Transverse colon (tissue), 4 donors: ENCODE measurements at regions not wholly inside any gene's neighbourhood (a gene's known extent, or its start where the extent isn't known, plus 50 kb on each side); places are given as distances from the start of the nearest gene placed in this dataset.

Experiments
- DNase-seq: peaks from one replicate; pipeline ENCODE4 v3.0.0-alpha.2; 2019
- H3K27ac ChIP-seq, 4 donors: fragments of 200-600 bp; sonication (generic); 2 replicates each; pipeline ENCODE4 v1.5.1; 2016 to 2018; ENCODE audit warnings: inconsistent platforms in 4 of 4
- H3K27me3 ChIP-seq: fragments of 200-600 bp; sonication (generic); 2 replicates; pipeline ENCODE4 v1.5.1; 2017; ENCODE audit warnings: inconsistent platforms
- H3K36me3 ChIP-seq, 4 donors: fragments of 200-600 bp; sonication (generic); 2 replicates each; pipeline ENCODE4 v1.5.1; 2017 to 2019; ENCODE audit warnings: inconsistent platforms in 4 of 4
- H3K4me1 ChIP-seq, 4 donors: fragments of 200-600 bp; sonication (generic); 2 replicates each; pipeline ENCODE4 v1.5.1; 2017 to 2020; ENCODE audit warnings: inconsistent platforms in 4 of 4
- H3K4me3 ChIP-seq, 4 donors: fragments of 200-600 bp; sonication (generic); 1 replicate in 1 of 4; 2 replicates in 3 of 4; pipeline versions ENCODE4 v1.5.1 to v1.6.1; 2017 to 2019; ENCODE audit warnings: inconsistent platforms in 4 of 4
- H3K9me3 ChIP-seq, 2 donors: fragments of 200-600 bp; sonication (generic); 2 replicates each; pipeline ENCODE4 v1.5.1; 2017 to 2019; ENCODE audit warnings: inconsistent platforms in 2 of 2
- CTCF ChIP-seq, 5 experiments: fragments of 200-600 bp in 3 of 5; fragments of 450-650 bp in 2 of 5; sonication (generic) in 3 of 5; IDR thresholded peaks; 1 replicate in 2 of 5; 2 replicates in 3 of 5; pipeline ENCODE4 v1.5.1; 2016 to 2017; ENCODE audit warnings: antibody characterized with exemption in 5 of 5, inconsistent platforms in 3 of 5, mild to moderate bottlenecking in 2 of 5, moderate library complexity in 1 of 5
- EP300 ChIP-seq: sonication (generic); formaldehyde crosslinking; IDR thresholded peaks from one replicate; pipeline ENCODE4 v1.6.1; 2017; ENCODE audit warnings: antibody characterized with exemption, low read depth
- POLR2A ChIP-seq: fragments of 450-650 bp; IDR thresholded peaks from one replicate; pipeline ENCODE4 v1.6.1; 2016; ENCODE audit warnings: antibody characterized with exemption, mild to moderate bottlenecking, moderate library complexity
- POLR2AphosphoS5 ChIP-seq, 3 donors: sonication (generic); formaldehyde crosslinking; IDR thresholded peaks; one replicate each; pipeline ENCODE4 v1.6.1; 2016; ENCODE audit warnings: antibody characterized with exemption in 3 of 3
- WGBS, 2 donors: methylation state at CpG; one replicate each; pipeline ENCODE4 v1.1.5; 2018; ENCODE audit warnings: low coverage in 1 of 2; 5-methylcytosine and 5-hydroxymethylcytosine counted together
- in situ Hi-C, 4 donors: fragments of 200-750 bp; cut with MboI; loops; one replicate each; pipeline versions ENCODE4 v1.15.0 to v1.15.1; 2017; ENCODE audit warnings: low sequenced_read_pairs in 3 of 4, low pct_ligation_motif_present in 1 of 4, low pct_unique_long_range_greater_than_20kb in 1 of 4
- intact Hi-C: fragments of 100-400 bp; cut with DNase I; formaldehyde crosslinking; loops from one replicate; pipeline ENCODE4 v1.15.1; 2023; ENCODE audit warnings: low total_unique reads

- Histone ChIP-seq H3K4me3 (no peak overlapping the region), H3K9me3 (no peaks in the 10 kb centered on the region), H3K36me3 (no peaks in the 10 kb centered on the region), H3K27me3 (no peaks in the 10 kb centered on the region), H3K27ac (no peak overlapping the region), H3K4me1 (no peaks in the 10 kb centered on the region)
- no peak for TF ChIP-seq CTCF (IDR thresholded peaks at IDR 0.05)
- no peak for TF ChIP-seq POLR2AphosphoS5 (IDR thresholded peaks at IDR 0.05)
- no peak for TF ChIP-seq EP300
- TF ChIP-seq POLR2A, result no peak
- in situ Hi-C loops (no loop called here), intact Hi-C loops (no loop called here)
- WGBS, 2 donors, result 88 to 100% methylated on average over 2 to 5 of the region's 5 CpGs
- DNase-seq, result no peak
Observed at GRCh38 chr20:10917826-10918225, 244.0 kb upstream of the JAG1 start.

- H3K27me3 ChIP-seq, result no peaks in the 10 kb centered on the region
- 72 to 74% methylated on average over 2 to 6 of the region's 6 CpGs for WGBS, 2 donors
- no peak overlapping the region for H3K4me3 ChIP-seq
- H3K27ac ChIP-seq, result no peak overlapping the region
- no peaks in the 10 kb centered on the region for H3K4me1 ChIP-seq
- TF ChIP-seq POLR2A (no peak), POLR2AphosphoS5 (IDR thresholded peaks at IDR 0.05) (no peak), EP300 (no peak), CTCF (IDR thresholded peaks at IDR 0.05) (no peak)
- intact Hi-C loops (no loop called here), in situ Hi-C loops (no loop called here)
- H3K9me3 ChIP-seq, result no peaks in the 10 kb centered on the region
- DNase-seq, result no peak
- H3K36me3 ChIP-seq, result no peaks in the 10 kb centered on the region
Observed at GRCh38 chr20:10919396-10920140, 245.8 kb upstream of the JAG1 start.

GRCh38 chr20:10920396-10920795, 246.6 kb upstream of the JAG1 start:
- no peaks in the 10 kb centered on the region for H3K27me3 ChIP-seq
- H3K36me3 ChIP-seq, result no peaks in the 10 kb centered on the region
- 51 to 57% methylated on average over 2 of the region's 2 CpGs for WGBS, 2 donors
- no peak overlapping the region for H3K4me3 ChIP-seq
- H3K27ac ChIP-seq, result no peak overlapping the region
- no peaks in the 10 kb centered on the region for H3K9me3 ChIP-seq
- intact Hi-C loops, result no loop called here
- in situ Hi-C loops, result no loop called here
- H3K4me1 ChIP-seq, result no peaks in the 10 kb centered on the region
- TF ChIP-seq EP300 (no peak), POLR2A (no peak), CTCF (IDR thresholded peaks at IDR 0.05) (no peak), POLR2AphosphoS5 (IDR thresholded peaks at IDR 0.05) (no peak)
- no peak for DNase-seq

GRCh38 chr20:10921491-10922010, 247.8 kb upstream of the JAG1 start:
- no peak for DNase-seq
- intact Hi-C loops (no loop called here), in situ Hi-C loops (no loop called here)
- Histone ChIP-seq H3K4me3 (no peak overlapping the region), H3K36me3 (no peaks in the 10 kb centered on the region), H3K27ac (no peak overlapping the region), H3K27me3 (no peaks in the 10 kb centered on the region), H3K9me3 (no peaks in the 10 kb centered on the region), H3K4me1 (no peaks in the 10 kb centered on the region)
- TF ChIP-seq CTCF (IDR thresholded peaks at IDR 0.05) (no peak), POLR2A (no peak), POLR2AphosphoS5 (IDR thresholded peaks at IDR 0.05) (no peak)
- 91 to 95% methylated on average over 2 of the region's 2 CpGs for WGBS, 2 donors
